GM21786 (cell line): ENCODE measurements at regions not wholly inside any gene's neighbourhood (a gene's known extent, or its start where the extent isn't known, plus 50 kb on each side); places are given as distances from the start of the nearest gene placed in this dataset.
A peak's percentile ranks its signal among the peaks of the same experiment; 100 is the strongest.

Experiments used
- ATAC-seq: cut with Tn5 transposase; IDR thresholded peaks from one replicate; pipeline ENCODE4 v1.9.1; 2021; ENCODE audit not compliant: unreplicated experiment

GRCh38 chr9:36463467-36463866, 63.4 kb upstream of the RNF38 start:
- ATAC-seq = no peak

GRCh38 chr9:36462245-36462644, 62.2 kb upstream of the RNF38 start:
- ATAC-seq = no peak

GRCh38 chr9:36461323-36461722, 61.3 kb upstream of the RNF38 start:
- ATAC-seq = no peak

- peak; percentile 78 for ATAC-seq
Observed at GRCh38 chr9:36458430-36458915, 58.4 kb upstream of the RNF38 start.

GRCh38 chr9:36457836-36458429, 57.9 kb upstream of the RNF38 start:
- no peak for ATAC-seq

- ATAC-seq = no peak
Observed at GRCh38 chr9:36456480-36457065, 56.5 kb upstream of the RNF38 start.

GRCh38 chr9:36451949-36452348, 51.9 kb upstream of the RNF38 start:
- no peak for ATAC-seq

- ATAC-seq = no peak
Observed at GRCh38 chr9:36450110-36450732, 50.2 kb upstream of the RNF38 start.
